MM.1S (cell line): ENCODE measurements at regions not wholly inside any gene's neighbourhood (a gene's known extent, or its start where the extent isn't known, plus 50 kb on each side); places are given as distances from the start of the nearest gene placed in this dataset.

Source experiments
- CTCF ChIP-seq: fragments of 300-600 bp; sonication (generic); IDR thresholded peaks from 2 replicates; pipeline ENCODE4 v1.5.1; 2016; ENCODE audit warnings: antibody characterized with exemption, low read length, mixed read lengths
- EZH2 ChIP-seq: fragments of 300-600 bp; sonication (generic); optimal IDR thresholded peaks from 2 replicates; pipeline ENCODE3; 2017; ENCODE audit warnings: low read depth, mild to moderate bottlenecking, antibody characterized with exemption, low read length, mixed read lengths
- EZH2phosphoT487 ChIP-seq: fragments of 300-600 bp; sonication (generic); IDR thresholded peaks from 2 replicates; pipeline ENCODE4 v1.6.1; 2018; ENCODE audit warnings: antibody characterized with exemption, low read length

- TF ChIP-seq CTCF (no peak), EZH2 (no peak), EZH2phosphoT487 (no peak)
These were observed 110.0 kb downstream of the KCNE4 start for GRCh38 chr2:223161873-223162458.
